H1 (cell line): ENCODE measurements at regions not wholly inside any gene's neighbourhood (a gene's known extent, or its start where the extent isn't known, plus 50 kb on each side); places are given as distances from the start of the nearest gene placed in this dataset.

Experiments
- CTCF ChIA-PET: fragments of 300-600 bp; sonication (Branson Sonifier 250); formaldehyde crosslinking; loops from one replicate; lab custom pipeline; 2021; ENCODE audit not compliant: partially characterized antibody; lab: Charles Lee
- POLR2A ChIA-PET: fragments of 300-600 bp; sonication (Branson Sonifier 250); formaldehyde crosslinking; loops from one replicate; lab custom pipeline; 2021; ENCODE audit warnings: inconsistent platforms; ENCODE audit not compliant: partially characterized antibody; lab: Charles Lee
- DNase-seq, 2 experiments: peaks; one replicate each; pipeline versions ENCODE4 v3.0.0 to v3.0.0-alpha.2; 2010 to 2022; ENCODE audit warnings: low spot score in 2 of 2, low read depth in 1 of 2, mixed read lengths in 1 of 2
- FAIRE-seq: peaks from 2 replicates; lab custom pipeline; 2011; peaks lifted over from hg19 to GRCh38; lab: Jason Lieb, UNC
- H2AFZ ChIP-seq: 2 replicates; pipeline ENCODE4 v1.8.1; 2012; ENCODE audit warnings: low read length, inconsistent platforms
- H2AK5ac ChIP-seq: 2 replicates; pipeline ENCODE4 v1.6.1; 2013; ENCODE audit warnings: low read depth, low read length
- H2BK120ac ChIP-seq: replicated peaks from 2 replicates; pipeline ENCODE3; 2013; ENCODE audit warnings: low read depth, low read length, inconsistent platforms
- H2BK12ac ChIP-seq: 2 replicates; pipeline ENCODE4 v1.6.1; 2013; ENCODE audit warnings: low read depth, low read length
- H2BK15ac ChIP-seq: 2 replicates; pipeline ENCODE4 v1.6.1; 2013; ENCODE audit warnings: low read length
- H2BK20ac ChIP-seq: 2 replicates; pipeline ENCODE4 v1.6.1; 2013; ENCODE audit warnings: low read length
- H2BK5ac ChIP-seq: 2 replicates; pipeline ENCODE4 v1.6.1; 2013; ENCODE audit warnings: low read depth, low read length
- H3K14ac ChIP-seq: 2 replicates; pipeline ENCODE4 v1.6.1; 2013; ENCODE audit warnings: inconsistent platforms; ENCODE audit not compliant: insufficient read length
- H3K18ac ChIP-seq: 2 replicates; pipeline ENCODE4 v1.6.1; 2013; ENCODE audit warnings: low read length; ENCODE audit errors: extremely low read depth
- H3K23ac ChIP-seq: 2 replicates; pipeline ENCODE4 v1.6.1; 2013; ENCODE audit warnings: inconsistent platforms; ENCODE audit not compliant: insufficient read length
- H3K23me2 ChIP-seq: 2 replicates; pipeline ENCODE4 v1.6.1; 2013; ENCODE audit warnings: low read depth, low read length
- H3K27ac ChIP-seq: 2 replicates; pipeline ENCODE4 v1.6.1; 2011; ENCODE audit warnings: low read depth, low read length, inconsistent platforms
- H3K27me3 ChIP-seq, 4 experiments: replicated peaks in 1 of 4; 1 replicate in 1 of 4; 2 replicates in 3 of 4; pipeline versions ENCODE4 v1.6.1 to v1.8.1; 2011 to 2013; ENCODE audit warnings: low read length in 3 of 4, mild to moderate bottlenecking in 3 of 4, inconsistent platforms in 2 of 4, mixed read lengths in 2 of 4, moderate library complexity in 1 of 4; ENCODE audit not compliant: control insufficient read depth in 3 of 4, insufficient read depth in 3 of 4; ENCODE audit errors: extremely low read depth in 1 of 4
- H3K36me3 ChIP-seq, 4 experiments: 2 replicates each; pipeline versions ENCODE4 v1.6.1 to v1.8.1; 2011 to 2013; ENCODE audit warnings: mild to moderate bottlenecking in 4 of 4, low read length in 3 of 4, moderate library complexity in 2 of 4, control low read depth in 1 of 4, inconsistent platforms in 1 of 4; ENCODE audit not compliant: insufficient read depth in 4 of 4, control insufficient read depth in 2 of 4
- H3K4ac ChIP-seq: replicated peaks from 2 replicates; pipeline ENCODE3; 2013; ENCODE audit warnings: low read length, low read depth, mixed read lengths, inconsistent platforms; ENCODE audit not compliant: insufficient read length
- H3K4me1 ChIP-seq, 4 experiments: replicated peaks in 1 of 4; 1 replicate in 1 of 4; 2 replicates in 3 of 4; pipeline versions ENCODE4 v1.6.1 to v1.8.1; 2011 to 2013; ENCODE audit warnings: low read length in 3 of 4, inconsistent platforms in 2 of 4, mixed read lengths in 1 of 4; ENCODE audit not compliant: insufficient read depth in 4 of 4, control insufficient read depth in 3 of 4
- H3K4me2 ChIP-seq, 2 experiments: 2 replicates each; pipeline versions ENCODE4 v1.6.1 to v1.8.1; 2011 to 2013; ENCODE audit warnings: low read depth in 2 of 2, low read length in 2 of 2, control low read depth in 1 of 2, inconsistent platforms in 1 of 2, mild to moderate bottlenecking in 1 of 2; ENCODE audit not compliant: insufficient read depth in 1 of 2
- H3K4me3 ChIP-seq, 4 experiments: fragments of 200-600, 300-600 bp in 1 of 4; sonication (generic), shearing (Covaris generic), sonication (Bioruptor Twin) in 1 of 4; 2 replicates each; pipeline versions ENCODE4 v1.5.1 to v1.8.1; 2011 to 2016; ENCODE audit warnings: low read length in 4 of 4, low read depth in 3 of 4, control low read depth in 2 of 4, inconsistent platforms in 2 of 4, mild to moderate bottlenecking in 2 of 4, mixed read lengths in 1 of 4, moderate library complexity in 1 of 4; ENCODE audit not compliant: insufficient read depth in 2 of 4; ENCODE audit errors: extremely low read depth in 1 of 4
- H3K56ac ChIP-seq: replicated peaks from 2 replicates; pipeline ENCODE3; 2013; ENCODE audit warnings: low read depth, mild to moderate bottlenecking, mixed read lengths, low read length, inconsistent platforms; ENCODE audit not compliant: insufficient read length
- H3K79me1 ChIP-seq: 2 replicates; pipeline ENCODE4 v1.6.1; 2013; ENCODE audit warnings: low read depth, low read length, control low read depth
- H3K79me2 ChIP-seq, 2 experiments: 2 replicates each; pipeline versions ENCODE4 v1.6.1 to v1.8.1; 2012 to 2013; ENCODE audit warnings: low read length in 2 of 2, mild to moderate bottlenecking in 2 of 2, inconsistent platforms in 1 of 2; ENCODE audit not compliant: insufficient read depth in 2 of 2, control insufficient read depth in 1 of 2
- H3K9ac ChIP-seq, 4 experiments: replicated peaks in 1 of 4; 1 replicate in 1 of 4; 2 replicates in 3 of 4; pipeline versions ENCODE4 v1.6.1 to v1.8.1; 2011 to 2013; ENCODE audit warnings: low read depth in 3 of 4, low read length in 3 of 4, control low read depth in 2 of 4, mild to moderate bottlenecking in 2 of 4, moderate library complexity in 2 of 4, inconsistent platforms in 1 of 4; ENCODE audit errors: extremely low read depth in 1 of 4
- H3K9me3 ChIP-seq, 2 experiments: 2 replicates each; pipeline versions ENCODE4 v1.6.1 to v1.8.1; 2012 to 2013; ENCODE audit warnings: mild to moderate bottlenecking in 2 of 2, moderate library complexity in 2 of 2, control low read depth in 1 of 2, inconsistent platforms in 1 of 2, low read depth in 1 of 2, low read length in 1 of 2, mixed read lengths in 1 of 2; ENCODE audit not compliant: insufficient read depth in 2 of 2
- H4K20me1 ChIP-seq, 2 experiments: replicated peaks in 1 of 2; 2 replicates each; pipeline versions ENCODE3 to v1.8.1; 2011 to 2013; ENCODE audit warnings: inconsistent platforms in 2 of 2, low read length in 2 of 2, mild to moderate bottlenecking in 1 of 2; ENCODE audit not compliant: insufficient read depth in 2 of 2, control insufficient read depth in 1 of 2
- H4K5ac ChIP-seq: 2 replicates; pipeline ENCODE4 v1.6.1; 2013; ENCODE audit warnings: low read length, low read depth, mixed read lengths, inconsistent platforms; ENCODE audit not compliant: insufficient read length
- H4K8ac ChIP-seq: 2 replicates; pipeline ENCODE4 v1.8.0; 2013; ENCODE audit warnings: mild to moderate bottlenecking, moderate library complexity, low read length, inconsistent platforms; ENCODE audit not compliant: insufficient read depth; ENCODE audit errors: extremely low read depth
- H4K91ac ChIP-seq: replicated peaks from 2 replicates; pipeline ENCODE3; 2013; ENCODE audit warnings: low read length, mixed read lengths, inconsistent platforms; ENCODE audit not compliant: insufficient read length
- CHD1 ChIP-seq: IDR thresholded peaks from 2 replicates; pipeline ENCODE4 v1.6.1; 2012; ENCODE audit warnings: low read depth, low read length, improper control_type of control experiment
- CTBP2 ChIP-seq: IDR thresholded peaks from 2 replicates; pipeline ENCODE4 v1.7.0; 2011; ENCODE audit warnings: borderline replicate concordance, mild to moderate bottlenecking, moderate library complexity, mixed read lengths, low read length; ENCODE audit not compliant: insufficient read depth, insufficient read length
- EP300 ChIP-seq, 2 experiments: IDR thresholded peaks; 1 replicate in 1 of 2; 2 replicates in 1 of 2; pipeline ENCODE4 v1.6.1; 2011 to 2012; ENCODE audit warnings: low read depth in 2 of 2, low read length in 2 of 2, mild to moderate bottlenecking in 2 of 2, borderline replicate concordance in 1 of 2, inconsistent platforms in 1 of 2, moderate library complexity in 1 of 2
- SUZ12 ChIP-seq: fragments of 200-600 bp; sonication (generic); IDR thresholded peaks from 2 replicates; pipeline ENCODE4 v1.6.1; 2012; ENCODE audit warnings: mild to moderate bottlenecking, inconsistent platforms, low read length, moderate library complexity, mixed read lengths
- TBP ChIP-seq: IDR thresholded peaks from 2 replicates; pipeline ENCODE4 v1.6.1; 2011; ENCODE audit warnings: low read depth, low read length, improper control_type of control experiment
- WGBS, 2 experiments: shearing (Covaris generic) in 1 of 2; methylation state at CpG; one replicate each; pipeline versions ENCODE4 v1.1.6 to v1.1.7; 2013 to 2015; ENCODE audit warnings: low lambda C conversion rate in 2 of 2, mixed read lengths in 2 of 2, inconsistent platforms in 1 of 2, low coverage in 1 of 2, missing lambda C conversion rate in 1 of 2; ENCODE audit not compliant: insufficient replicate concordance in 2 of 2, insufficient coverage in 1 of 2, insufficient read length in 1 of 2; ENCODE audit errors: extremely low coverage in 1 of 2, missing lambda C conversion rate in 1 of 2; 5-methylcytosine and 5-hydroxymethylcytosine counted together

DNA sequence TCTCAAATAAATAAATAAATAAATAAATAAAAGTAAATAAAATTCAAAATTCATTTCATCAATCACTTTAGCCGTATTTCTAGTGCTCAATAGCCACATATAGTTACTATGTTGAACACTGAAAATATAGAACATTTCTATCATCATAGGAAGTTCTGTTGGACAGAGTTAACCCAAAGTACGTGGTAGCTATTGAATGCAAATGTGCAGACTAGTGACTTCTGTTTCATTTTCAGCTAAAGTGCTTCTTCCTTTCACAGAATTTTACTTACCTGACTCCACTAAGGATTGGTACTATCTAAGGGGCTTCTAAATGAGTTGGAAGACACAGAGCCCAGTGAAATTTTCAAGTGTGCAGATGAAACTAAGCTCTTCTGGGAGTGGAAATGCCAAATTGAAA is 1208.3 kb downstream of the MAT2B start:
- Histone ChIP-seq H3K79me2 (no peaks in the 10 kb centered on the region), H3K18ac (no peak overlapping the region), H3K14ac (no peak overlapping the region), H3K9me3 (no peaks in the 10 kb centered on the region), H4K20me1 (no peaks in the 10 kb centered on the region), H2AK5ac (no peak overlapping the region), H3K27ac (no peak overlapping the region), H2BK12ac (no peak overlapping the region), H3K9ac (no peak overlapping the region), H3K56ac (no peak overlapping the region), H2BK120ac (no peak overlapping the region), H2BK5ac (no peak overlapping the region), H2AFZ (no peak overlapping the region), H3K79me1 (no peaks in the 10 kb centered on the region), H4K5ac (no peak overlapping the region), H4K8ac (no peak overlapping the region), H2BK20ac (no peak overlapping the region), H2BK15ac (no peak overlapping the region), H3K4me2 (no peak overlapping the region), H4K91ac (no peak overlapping the region), H3K23me2 (no peaks in the 10 kb centered on the region), H3K27me3 (no peaks in the 10 kb centered on the region), H3K4ac (no peak overlapping the region), H3K4me1 (peaks cover 0 to 4% (median 0%) of the 10 kb centered on the region in 4 experiments; a peak in 1 of 7 replicates), H3K36me3 (no peaks in the 10 kb centered on the region), H3K4me3 (no peak overlapping the region), H3K23ac (no peak overlapping the region)
- POLR2A ChIA-PET, result no interaction called here
- CTCF ChIA-PET, result interaction anchor here (0.9 kb wide), 1 partner anchor 72 kb away, joined by 3 read pairs; no protein-coding TSS in a partner anchor
- TF ChIP-seq CHD1, result no peak
- no peak for TF ChIP-seq CTBP2
- no peak for TF ChIP-seq TBP
- TF ChIP-seq EP300 (IDR thresholded peaks at IDR 0.05; ENCODE audit: borderline replicate concordance in 1 of 2, low read depth in 2 of 2, low read length in 2 of 2), result no peak
- TF ChIP-seq SUZ12, result no peak
- no peak for FAIRE-seq
- 93% methylated on average over 2 of the region's 2 CpGs; no CpG with 5 or more reads in 1 of the 2 experiments for WGBS, 2 experiments
- no peak for DNase-seq
